IMR-90 (cell line): ENCODE measurements at regions not wholly inside any gene's neighbourhood (a gene's known extent, or its start where the extent isn't known, plus 50 kb on each side); places are given as distances from the start of the nearest gene placed in this dataset.

Experiments
- BHLHE40 ChIP-seq: fragments of 150-350 bp; IDR thresholded peaks from 2 replicates; pipeline ENCODE4 v1.6.1; 2016; ENCODE audit warnings: mild to moderate bottlenecking, low read depth, low read length
- CEBPB ChIP-seq: IDR thresholded peaks from 2 replicates; pipeline ENCODE4 v1.6.1; 2012; ENCODE audit warnings: low read depth, low read length, improper control_type of control experiment
- CHD1 ChIP-seq: IDR thresholded peaks from 2 replicates; pipeline ENCODE4 v1.6.1; 2012; ENCODE audit warnings: low read depth, low read length, improper control_type of control experiment
- CTCF ChIP-seq: conservative IDR thresholded peaks from 2 replicates; pipeline ENCODE4 v1.5.1; 2012; ENCODE audit warnings: mild to moderate bottlenecking, low read depth, low read length, improper control_type of control experiment
- MAFK ChIP-seq: IDR thresholded peaks from 2 replicates; pipeline ENCODE4 v1.6.1; 2012; ENCODE audit warnings: low read depth, low read length, improper control_type of control experiment
- MXI1 ChIP-seq: IDR thresholded peaks from 2 replicates; pipeline ENCODE4 v1.6.1; 2012; ENCODE audit warnings: low read depth, mild to moderate bottlenecking, low read length, moderate library complexity, borderline replicate concordance
- POLR2A ChIP-seq: IDR thresholded peaks from 2 replicates; pipeline ENCODE4 v1.6.1; 2012; ENCODE audit warnings: mild to moderate bottlenecking, low read depth, low read length
- RAD21 ChIP-seq: IDR thresholded peaks from 2 replicates; pipeline ENCODE4 v1.6.1; 2012; ENCODE audit warnings: low read length, improper control_type of control experiment
- RCOR1 ChIP-seq: IDR thresholded peaks from 2 replicates; pipeline ENCODE4 v1.6.1; 2012; ENCODE audit warnings: mild to moderate bottlenecking, low read length, improper control_type of control experiment; ENCODE audit not compliant: insufficient replicate concordance
- RFX5 ChIP-seq: IDR thresholded peaks from 2 replicates; pipeline ENCODE4 v1.8.0; 2012; ENCODE audit warnings: low read depth, mild to moderate bottlenecking, low read length, moderate library complexity
- SMC3 ChIP-seq: fragments of 150-350 bp; IDR thresholded peaks from 2 replicates; pipeline ENCODE4 v1.6.1; 2016; ENCODE audit warnings: low read depth, mild to moderate bottlenecking, antibody characterized with exemption, low read length, moderate library complexity
- USF2 ChIP-seq: fragments of 150-350 bp; IDR thresholded peaks from 2 replicates; pipeline ENCODE4 v1.6.1; 2017; ENCODE audit warnings: mild to moderate bottlenecking, antibody characterized with exemption, low read length, low read depth

- TF ChIP-seq RFX5 (no peak), POLR2A (no peak), SMC3 (no peak), BHLHE40 (no peak), MAFK (no peak), RAD21 (no peak), CHD1 (no peak), CTCF (no peak), CEBPB (no peak), USF2 (no peak), MXI1 (no peak), RCOR1 (no peak)
These were observed 128.7 kb upstream of the USP38 start for GRCh38 chr4:143055997-143056396.
